HG02870 (cell line): ENCODE measurements at regions not wholly inside any gene's neighbourhood (a gene's known extent, or its start where the extent isn't known, plus 50 kb on each side); places are given as distances from the start of the nearest gene placed in this dataset.
"Not testable (repeated sequence)": the region's sequence is repeated elsewhere in the genome, so short reads cannot be mapped to it uniquely, and the experiment has no call there.

Source experiments
- ATAC-seq: cut with Tn5 transposase; IDR thresholded peaks from one replicate; pipeline ENCODE4 v1.9.1; 2021; ENCODE audit warnings: mild to moderate bottlenecking, moderate library complexity; ENCODE audit not compliant: unreplicated experiment

- ATAC-seq = no peak
Observed at GRCh38 chr6:30832864-30833263, 51.5 kb upstream of the DDR1 start.

- no peak for ATAC-seq
Observed at GRCh38 chr6:30830438-30830837, 53.9 kb upstream of the DDR1 start.

- ATAC-seq = no peak
Observed at GRCh38 chr6:30829639-30830255, 54.6 kb upstream of the DDR1 start.

GRCh38 chr6:30829033-30829432 lies 55.3 kb upstream of the DDR1 start:
- ATAC-seq = no peak

- ATAC-seq = no peak
Observed at GRCh38 chr6:30828027-30828962, 56.0 kb upstream of the DDR1 start.

GRCh38 chr6:30826961-30827342 lies 57.4 kb upstream of the DDR1 start:
- no peak for ATAC-seq

GRCh38 chr6:30824698-30825097 lies 59.6 kb upstream of the DDR1 start:
- no peak for ATAC-seq

- ATAC-seq = no peak
Observed at GRCh38 chr6:30823534-30823865, 60.8 kb upstream of the DDR1 start.

- no peak for ATAC-seq
Observed at GRCh38 chr6:30821862-30822784, 62.2 kb upstream of the DDR1 start.

- ATAC-seq = no peak
Observed at GRCh38 chr6:30820193-30820592, 64.1 kb upstream of the DDR1 start.

- no peak for ATAC-seq
Observed at GRCh38 chr6:30819297-30819917, 64.9 kb upstream of the DDR1 start.

- no peak for ATAC-seq
Observed at GRCh38 chr6:30818391-30818841, 65.9 kb upstream of the DDR1 start.

- no peak for ATAC-seq
Observed at GRCh38 chr6:30816791-30817739, 67.3 kb upstream of the DDR1 start.

GRCh38 chr6:30816296-30816695 lies 68.0 kb upstream of the DDR1 start:
- ATAC-seq = not testable (repeated sequence)

- ATAC-seq = not testable (repeated sequence)
Observed at GRCh38 chr6:30815041-30815742, 69.1 kb upstream of the DDR1 start.

GRCh38 chr6:30814146-30815040 lies 69.9 kb upstream of the DDR1 start:
- no peak for ATAC-seq

- ATAC-seq = no peak
Observed at GRCh38 chr6:30813631-30814145, 69.3 kb upstream of the IER3 start.

GRCh38 chr6:30810813-30811339 lies 66.5 kb upstream of the IER3 start:
- peak; percentile 87 for ATAC-seq
